ENCODE measurements at regions not wholly inside any gene's neighbourhood (a gene's known extent, or its start where the extent isn't known, plus 50 kb on each side); places are given as distances from the start of the nearest gene placed in this dataset.
A peak's percentile ranks its signal among the peaks of the same experiment; 100 is the strongest.

GRCh38 chr2:235146206-235146605 is 194.4 kb downstream of the SH3BP4 start:
- Histone ChIP-seq H3K4me3 (no peak overlapping the region), H3K36me3 (no peaks in the 10 kb centered on the region), H3K4me1 (no peaks in the 10 kb centered on the region), H3K9me3 (no peaks in the 10 kb centered on the region), H3K27me3 (no peaks in the 10 kb centered on the region), H3K27ac (no peak overlapping the region)
- DNase-seq: peak in 1 of 3 donors; percentile 1
- no peak for ATAC-seq
- intact Hi-C loops (cut with DNase I): loop anchor here in 1 of 2 donors (10.0 kb wide), 2 partner anchors 449 to 599 kb away; no protein-coding TSS in a partner anchor
- TF ChIP-seq POLR2A (IDR thresholded peaks at IDR 0.05) (no peak), CTCF (IDR thresholded peaks at IDR 0.05) (no peak)
- WGBS (ENCODE audit: insufficient coverage, low coverage, low lambda C conversion rate, missing lambda C conversion rate): 36% methylated on average over 1 of the region's 1 CpG

- ATAC-seq: no peak
- H3K36me3 ChIP-seq: no peaks in the 10 kb centered on the region
- TF ChIP-seq CTCF (IDR thresholded peaks at IDR 0.05) (no peak), POLR2A (IDR thresholded peaks at IDR 0.05) (no peak)
- WGBS (ENCODE audit: insufficient coverage, low coverage, low lambda C conversion rate, missing lambda C conversion rate): 75% methylated on average over 16 of the region's 16 CpGs
- H3K27ac ChIP-seq: no peak overlapping the region
- no peak overlapping the region for H3K4me3 ChIP-seq
- no peaks in the 10 kb centered on the region for H3K27me3 ChIP-seq
- intact Hi-C loops (cut with DNase I): loop anchor here in 1 of 2 donors (10.0 kb wide), 2 partner anchors 448 to 598 kb away; no protein-coding TSS in a partner anchor
- DNase-seq: peak in 1 of 3 donors; percentile 12
- no peaks in the 10 kb centered on the region for H3K4me1 ChIP-seq
- no peaks in the 10 kb centered on the region for H3K9me3 ChIP-seq
Measured at GRCh38 chr2:235146871-235147565, 195.2 kb downstream of the SH3BP4 start.

- peak in 1 of 3 donors; percentile 13 for DNase-seq
- intact Hi-C loops (cut with DNase I): loop anchor here in 1 of 2 donors (10.0 kb wide), 2 partner anchors 446 to 596 kb away; no protein-coding TSS in a partner anchor
- 45% methylated on average over 6 of the region's 7 CpGs for WGBS (ENCODE audit: insufficient coverage, low coverage, low lambda C conversion rate, missing lambda C conversion rate)
- H3K4me1 ChIP-seq: no peaks in the 10 kb centered on the region
- H3K9me3 ChIP-seq: no peaks in the 10 kb centered on the region
- no peak overlapping the region for H3K27ac ChIP-seq
- TF ChIP-seq CTCF (IDR thresholded peaks at IDR 0.05) (no peak), POLR2A (IDR thresholded peaks at IDR 0.05) (no peak)
- no peak overlapping the region for H3K4me3 ChIP-seq
- H3K27me3 ChIP-seq: no peaks in the 10 kb centered on the region
- no peak for ATAC-seq
- no peaks in the 10 kb centered on the region for H3K36me3 ChIP-seq
Measured at GRCh38 chr2:235148201-235149170, 196.7 kb downstream of the SH3BP4 start.

GRCh38 chr2:235149240-235149659 is 197.4 kb downstream of the SH3BP4 start:
- Histone ChIP-seq H3K27me3 (no peaks in the 10 kb centered on the region), H3K27ac (no peak overlapping the region), H3K4me1 (no peaks in the 10 kb centered on the region), H3K36me3 (no peaks in the 10 kb centered on the region), H3K9me3 (no peaks in the 10 kb centered on the region), H3K4me3 (no peak overlapping the region)
- intact Hi-C loops (cut with DNase I): loop anchor here in 1 of 2 donors (10.0 kb wide), 2 partner anchors 446 to 596 kb away; no protein-coding TSS in a partner anchor
- 35% methylated on average over 4 of the region's 4 CpGs for WGBS (ENCODE audit: insufficient coverage, low coverage, low lambda C conversion rate, missing lambda C conversion rate)
- ATAC-seq (no peak), DNase-seq (peak in 1 of 3 donors; percentile 3)
- TF ChIP-seq POLR2A (IDR thresholded peaks at IDR 0.05): no peak
- TF ChIP-seq CTCF (IDR thresholded peaks at IDR 0.05): no peak
